HCT116 (cell line): ENCODE measurements at regions not wholly inside any gene's neighbourhood (a gene's known extent, or its start where the extent isn't known, plus 50 kb on each side); places are given as distances from the start of the nearest gene placed in this dataset.

Experiments
- ATAC-seq: fragments of 200-7000 bp; cut with Tn5 transposase; 2 replicates; pipeline ENCODE4 v1.9.1; 2020; ENCODE audit warnings: mild to moderate bottlenecking, moderate library complexity
- BruUV-seq: library from RNA; stranded (reverse); fragments of 400-500 nt; replicated peaks from 2 replicates; lab custom pipeline; 2021; lab: Mats Ljungman, UMichigan
- CTCF ChIA-PET: fragments of 300-600 bp; sonication (Branson Sonifier 250); formaldehyde crosslinking; loops from one replicate; lab custom pipeline; 2021; ENCODE audit warnings: antibody characterized with exemption; lab: Charles Lee
- POLR2A ChIA-PET: fragments of 300-600, 350-600 bp; sonication (Branson Sonifier 250); formaldehyde crosslinking; loops from one replicate; lab custom pipeline; 2021; ENCODE audit warnings: antibody characterized with exemption; lab: Charles Lee
- RAD21 ChIA-PET, 2 experiments: fragments of 300-600 bp; sonication (Branson Sonifier 250); formaldehyde crosslinking; loops; one replicate each; lab custom pipeline; 2023; ENCODE audit warnings: low total read pairs in 2 of 2; ENCODE audit not compliant: uncharacterized antibody in 2 of 2, unreplicated experiment in 2 of 2, low non-redundant PET in 1 of 2; lab: Charles Lee
- DNase-seq: peaks from one replicate; pipeline ENCODE4 v3.0.0-alpha.2; 2010; ENCODE audit warnings: low read depth, low spot score
- H2AFZ ChIP-seq: fragments of 200-600 bp; shearing (Covaris generic), sonication (generic); 2 replicates; pipeline ENCODE4 v1.6.1; 2017; ENCODE audit warnings: low read depth, mixed run types, mixed read lengths, antibody characterized with exemption, low read length; ENCODE audit not compliant: poor library complexity, severe bottlenecking
- H3K27ac ChIP-seq: 2 replicates; pipeline ENCODE4 v1.5.1; 2012; ENCODE audit warnings: low read depth, low read length
- H3K27me3 ChIP-seq: fragments of 200-600 bp; sonication (generic); 2 replicates; pipeline ENCODE4 v1.6.1; 2016; ENCODE audit warnings: mixed run types, low read length, mixed read lengths; ENCODE audit not compliant: insufficient read depth
- H3K36me3 ChIP-seq, 2 experiments: fragments of 200-500 bp in 1 of 2; fragments of 200-600 bp in 1 of 2; sonication (Bioruptor generic) in 1 of 2; sonication (generic) in 1 of 2; 2 replicates each; pipeline versions ENCODE4 v1.5.1 to v1.6.1; 2014 to 2016; ENCODE audit warnings: low read length in 2 of 2, inconsistent platforms in 1 of 2, mixed read lengths in 1 of 2, mixed run types in 1 of 2; ENCODE audit not compliant: insufficient read depth in 2 of 2, control insufficient read depth in 1 of 2
- H3K4me1 ChIP-seq, 2 experiments: fragments of 200-600 bp in 1 of 2; sonication (generic) in 1 of 2; 2 replicates each; pipeline versions ENCODE4 v1.5.1 to v1.6.1; 2012 to 2017; ENCODE audit warnings: low read length in 2 of 2, inconsistent platforms in 1 of 2, mild to moderate bottlenecking in 1 of 2, mixed read lengths in 1 of 2, mixed run types in 1 of 2, moderate library complexity in 1 of 2; ENCODE audit not compliant: insufficient read depth in 2 of 2, control insufficient read depth in 1 of 2
- H3K4me2 ChIP-seq: fragments of 200-600 bp; sonication (generic); 2 replicates; pipeline ENCODE4 v1.6.1; 2017; ENCODE audit warnings: mixed run types, low read length, mixed read lengths
- H3K4me3 ChIP-seq, 2 experiments: fragments of 200-600 bp in 1 of 2; sonication (generic) in 1 of 2; replicated peaks in 1 of 2; 2 replicates each; pipeline ENCODE4 v1.5.1; 2011 to 2016; ENCODE audit warnings: low read length in 2 of 2, control low read depth in 1 of 2, low read depth in 1 of 2, mild to moderate bottlenecking in 1 of 2, mixed read lengths in 1 of 2, mixed run types in 1 of 2
- H3K79me2 ChIP-seq: fragments of 200-600 bp; sonication (generic); 2 replicates; pipeline ENCODE4 v1.6.1; 2017; ENCODE audit warnings: mild to moderate bottlenecking, mixed run types, low read length, moderate library complexity, mixed read lengths; ENCODE audit not compliant: insufficient read depth
- H3K9ac ChIP-seq: fragments of 200-600 bp; sonication (generic); 2 replicates; pipeline ENCODE4 v1.6.1; 2016; ENCODE audit warnings: low read length, mixed read lengths
- H3K9me2 ChIP-seq: fragments of 200-600 bp; sonication (generic), shearing (Covaris generic); 2 replicates; pipeline ENCODE4 v1.6.1; 2017; ENCODE audit warnings: mixed run types, mild to moderate bottlenecking, moderate library complexity; ENCODE audit not compliant: insufficient read depth
- H3K9me3 ChIP-seq, 2 experiments: fragments of 200-500 bp in 1 of 2; fragments of 200-600 bp in 1 of 2; sonication (Bioruptor generic) in 1 of 2; sonication (generic) in 1 of 2; 2 replicates each; pipeline ENCODE4 v1.6.1; 2014 to 2017; ENCODE audit warnings: low read length in 2 of 2, mixed read lengths in 2 of 2, inconsistent platforms in 1 of 2, low read depth in 1 of 2, mild to moderate bottlenecking in 1 of 2, mixed run types in 1 of 2, moderate library complexity in 1 of 2; ENCODE audit not compliant: control insufficient read depth in 1 of 2, insufficient read depth in 1 of 2
- H4K20me1 ChIP-seq: fragments of 200-600 bp; sonication (generic), shearing (Covaris generic); 2 replicates; pipeline ENCODE4 v1.6.1; 2017; ENCODE audit warnings: mixed run types, mild to moderate bottlenecking, moderate library complexity; ENCODE audit not compliant: insufficient read depth
- CBX3 ChIP-seq: IDR thresholded peaks from 2 replicates; pipeline ENCODE4 v1.6.1; 2012; ENCODE audit warnings: low read depth
- CEBPB ChIP-seq: IDR thresholded peaks from 2 replicates; pipeline ENCODE4 v1.6.1; 2012; ENCODE audit warnings: low read depth
- ELF1 ChIP-seq: IDR thresholded peaks from 2 replicates; pipeline ENCODE4 v1.6.1; 2012; ENCODE audit warnings: low read depth, borderline replicate concordance
- FOSL1 ChIP-seq: IDR thresholded peaks from 2 replicates; pipeline ENCODE4 v1.6.1; 2012; ENCODE audit warnings: low read depth
- JUND ChIP-seq: IDR thresholded peaks from 2 replicates; pipeline ENCODE4 v1.6.1; 2012
- POLR2AphosphoS5 ChIP-seq: IDR thresholded peaks from 2 replicates; pipeline ENCODE4 v1.6.1; 2011; ENCODE audit warnings: mild to moderate bottlenecking, low read depth, low read length, moderate library complexity
- RAD21 ChIP-seq: IDR thresholded peaks from 2 replicates; pipeline ENCODE4 v1.6.1; 2012; ENCODE audit warnings: low read depth, mild to moderate bottlenecking
- SRF ChIP-seq: IDR thresholded peaks from 2 replicates; pipeline ENCODE4 v1.6.1; 2012; ENCODE audit warnings: low read depth
- ZFX ChIP-seq: fragments of 450-650 bp; IDR thresholded peaks from 2 replicates; pipeline ENCODE4 v1.6.1; 2017
- ZNF274 ChIP-seq: fragments of 200-500 bp; sonication (Bioruptor generic); IDR thresholded peaks from 2 replicates; pipeline ENCODE4 v1.6.1; 2014; ENCODE audit warnings: mild to moderate bottlenecking, low read depth, low read length, inconsistent platforms
- intact Hi-C: fragments of 100-400 bp; cut with micrococcal nuclease; formaldehyde crosslinking; loops from 2 replicates; pipeline ENCODE4 v1.10.0; 2022
- TF ChIP-seq, protein P1 (sequence below): IDR thresholded peaks from 2 replicates; pipeline ENCODE4 v1.6.1; 2012
- TF ChIP-seq, protein P2 (sequence below), 3 experiments: fragments of 200-600 bp in 1 of 3; sonication (generic) in 1 of 3; IDR thresholded peaks in 2 of 3; conservative IDR thresholded peaks in 1 of 3; 2 replicates each; pipeline ENCODE4 v1.5.1; 2012 to 2017; ENCODE audit warnings: low read depth in 2 of 3, low read length in 2 of 3, antibody characterized with exemption in 1 of 3, borderline replicate concordance in 1 of 3, control low read depth in 1 of 3, mild to moderate bottlenecking in 1 of 3, mixed read lengths in 1 of 3, mixed run types in 1 of 3, moderate library complexity in 1 of 3; ENCODE audit not compliant: insufficient read depth in 1 of 3

DNA sequence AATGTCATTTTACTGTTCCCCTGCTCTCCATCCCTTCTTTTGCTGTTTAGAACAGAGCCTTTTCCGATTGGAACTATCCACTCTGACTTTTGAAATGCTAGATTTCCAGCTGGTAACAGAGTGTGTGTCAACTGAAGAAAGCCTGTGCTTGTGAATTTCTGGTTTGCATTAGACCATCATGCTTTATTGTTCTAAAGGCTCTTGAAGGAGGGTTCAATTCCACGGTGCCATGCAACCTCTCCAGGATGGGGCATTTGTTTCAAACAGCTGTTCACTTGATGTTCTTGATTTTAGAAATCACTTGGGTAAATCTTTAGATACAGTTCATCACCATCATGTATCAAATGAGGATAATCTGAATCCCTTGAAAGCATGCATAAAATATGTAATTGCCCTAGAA lies 156.7 kb downstream of the QPCT start:
- POLR2A ChIA-PET, result no interaction called here
- Histone ChIP-seq H3K4me1 (no peaks in the 10 kb centered on the region), H3K4me2 (no peak overlapping the region), H3K79me2 (no peaks in the 10 kb centered on the region), H3K27ac (no peak overlapping the region), H3K9me3 (no peaks in the 10 kb centered on the region), H3K4me3 (no peak overlapping the region), H3K27me3 (no peaks in the 10 kb centered on the region), H2AFZ (no peak overlapping the region), H3K9ac (no peak overlapping the region), H3K36me3 (no peaks in the 10 kb centered on the region), H3K9me2 (no peaks in the 10 kb centered on the region), H4K20me1 (no peaks in the 10 kb centered on the region)
- no TSS peak for BruUV-seq
- no peak for DNase-seq
- intact Hi-C loops, result no loop called here
- TF ChIP-seq, protein P1, sequence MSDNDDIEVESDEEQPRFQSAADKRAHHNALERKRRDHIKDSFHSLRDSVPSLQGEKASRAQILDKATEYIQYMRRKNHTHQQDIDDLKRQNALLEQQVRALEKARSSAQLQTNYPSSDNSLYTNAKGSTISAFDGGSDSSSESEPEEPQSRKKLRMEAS, result no peak
- TF ChIP-seq CEBPB (no peak), RAD21 (no peak), ZNF274 (no peak), ELF1 (no peak), POLR2AphosphoS5 (no peak), ZFX (no peak), CBX3 (no peak)
- CTCF ChIA-PET, result no interaction called here
- RAD21 ChIA-PET, result no interaction called here
- ATAC-seq, result no peak

DNA sequence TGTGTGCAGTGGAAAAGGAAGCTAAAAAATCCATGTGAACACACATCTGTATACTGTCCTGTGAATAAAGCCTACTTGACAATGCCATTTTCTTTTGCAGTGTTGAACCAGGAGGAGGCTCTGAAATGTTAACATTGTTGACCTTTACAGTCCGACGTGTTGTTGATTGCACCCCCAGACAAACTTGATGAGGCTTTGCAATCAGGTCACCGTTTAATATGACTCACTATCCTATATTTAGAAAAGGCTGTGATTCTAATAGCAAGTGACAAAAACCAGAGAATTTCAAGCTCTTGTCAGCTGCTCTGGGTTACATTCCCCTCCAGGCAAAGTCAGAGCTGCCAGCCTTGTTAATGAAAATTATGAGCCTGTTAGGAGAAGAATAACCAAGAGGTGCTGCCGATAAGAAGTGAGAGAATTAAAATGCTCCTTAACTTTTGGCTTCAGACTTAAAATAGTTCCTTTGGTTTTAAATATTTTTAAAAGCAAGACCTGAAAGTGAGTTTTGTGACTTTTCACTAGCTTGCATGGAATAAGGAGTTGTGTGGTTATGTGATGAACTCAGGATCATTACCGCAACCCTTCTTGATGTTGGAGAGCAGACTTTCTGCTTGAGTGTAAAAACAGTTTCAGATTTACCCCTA lies 162.1 kb downstream of the QPCT start:
- Histone ChIP-seq H3K9me3 (no peaks in the 10 kb centered on the region), H3K9me2 (no peaks in the 10 kb centered on the region), H4K20me1 (no peaks in the 10 kb centered on the region), H2AFZ (no peak overlapping the region), H3K79me2 (no peaks in the 10 kb centered on the region), H3K4me1 (peaks cover 0 to 7% of the 10 kb centered on the region in 2 experiments; a peak in 2 of 4 replicates), H3K4me2 (peak overlapping the region; percentile 1; the same call in 1 of the 2 replicates), H3K9ac (no peak overlapping the region), H3K27ac (no peak overlapping the region), H3K36me3 (no peaks in the 10 kb centered on the region), H3K4me3 (no peak overlapping the region), H3K27me3 (no peaks in the 10 kb centered on the region)
- no TSS peak for BruUV-seq
- ChIA-PET POLR2A (no interaction called here), RAD21 (no interaction called here), CTCF (no interaction called here)
- TF ChIP-seq, protein P2, sequence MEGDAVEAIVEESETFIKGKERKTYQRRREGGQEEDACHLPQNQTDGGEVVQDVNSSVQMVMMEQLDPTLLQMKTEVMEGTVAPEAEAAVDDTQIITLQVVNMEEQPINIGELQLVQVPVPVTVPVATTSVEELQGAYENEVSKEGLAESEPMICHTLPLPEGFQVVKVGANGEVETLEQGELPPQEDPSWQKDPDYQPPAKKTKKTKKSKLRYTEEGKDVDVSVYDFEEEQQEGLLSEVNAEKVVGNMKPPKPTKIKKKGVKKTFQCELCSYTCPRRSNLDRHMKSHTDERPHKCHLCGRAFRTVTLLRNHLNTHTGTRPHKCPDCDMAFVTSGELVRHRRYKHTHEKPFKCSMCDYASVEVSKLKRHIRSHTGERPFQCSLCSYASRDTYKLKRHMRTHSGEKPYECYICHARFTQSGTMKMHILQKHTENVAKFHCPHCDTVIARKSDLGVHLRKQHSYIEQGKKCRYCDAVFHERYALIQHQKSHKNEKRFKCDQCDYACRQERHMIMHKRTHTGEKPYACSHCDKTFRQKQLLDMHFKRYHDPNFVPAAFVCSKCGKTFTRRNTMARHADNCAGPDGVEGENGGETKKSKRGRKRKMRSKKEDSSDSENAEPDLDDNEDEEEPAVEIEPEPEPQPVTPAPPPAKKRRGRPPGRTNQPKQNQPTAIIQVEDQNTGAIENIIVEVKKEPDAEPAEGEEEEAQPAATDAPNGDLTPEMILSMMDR (IDR thresholded peaks at IDR 0.05 in 2 of 3, conservative IDR thresholded peaks at IDR 0.05 in 1 of 3; ENCODE audit: borderline replicate concordance in 1 of 3, insufficient read depth in 1 of 3, low read depth in 2 of 3, low read length in 2 of 3), result no peak
- TF ChIP-seq, protein P1, result no peak
- TF ChIP-seq ZFX (no peak), ELF1 (no peak), SRF (no peak), FOSL1 (no peak), POLR2AphosphoS5 (no peak), JUND (no peak)
- DNase-seq (no peak), ATAC-seq (no peak)
- intact Hi-C loops, result no loop called here
